DOHH2 (cell line): ENCODE measurements at regions not wholly inside any gene's neighbourhood (a gene's known extent, or its start where the extent isn't known, plus 50 kb on each side); places are given as distances from the start of the nearest gene placed in this dataset.

Source experiments
- EZH2phosphoT487 ChIP-seq: fragments of 200-600 bp; sonication (generic); IDR thresholded peaks from 2 replicates; pipeline ENCODE4 v1.6.1; 2017; ENCODE audit warnings: borderline replicate concordance, mild to moderate bottlenecking, antibody characterized with exemption, low read length, moderate library complexity, mixed read lengths
- TF ChIP-seq, protein P1 (sequence below): fragments of 200-600 bp; sonication (generic); IDR thresholded peaks from one replicate; pipeline ENCODE4 v1.5.1; 2014; ENCODE audit warnings: antibody characterized with exemption, mild to moderate bottlenecking, low read depth, low read length; ENCODE audit not compliant: poor library complexity, severe bottlenecking

DNA sequence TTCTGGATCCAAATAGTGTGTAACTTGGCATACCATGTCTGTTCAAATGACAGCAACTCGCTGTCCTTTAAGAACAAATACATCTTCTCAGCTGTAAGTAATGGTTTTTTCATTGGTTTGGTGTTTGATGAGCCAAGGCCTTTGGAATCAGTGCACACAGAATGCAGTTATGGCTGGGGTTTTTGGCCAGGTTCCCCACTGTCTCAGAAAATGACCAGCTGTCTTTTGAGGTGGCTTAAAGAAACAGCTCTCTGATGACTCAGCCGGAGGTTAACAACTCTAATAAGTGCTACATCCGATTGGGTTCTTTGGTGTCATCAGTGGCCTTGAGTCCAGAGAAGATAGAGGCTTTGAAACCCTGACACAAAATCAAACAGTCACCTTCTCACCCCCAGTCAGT, 688.4 kb downstream of the REEP3 start:
- TF ChIP-seq, protein P1, sequence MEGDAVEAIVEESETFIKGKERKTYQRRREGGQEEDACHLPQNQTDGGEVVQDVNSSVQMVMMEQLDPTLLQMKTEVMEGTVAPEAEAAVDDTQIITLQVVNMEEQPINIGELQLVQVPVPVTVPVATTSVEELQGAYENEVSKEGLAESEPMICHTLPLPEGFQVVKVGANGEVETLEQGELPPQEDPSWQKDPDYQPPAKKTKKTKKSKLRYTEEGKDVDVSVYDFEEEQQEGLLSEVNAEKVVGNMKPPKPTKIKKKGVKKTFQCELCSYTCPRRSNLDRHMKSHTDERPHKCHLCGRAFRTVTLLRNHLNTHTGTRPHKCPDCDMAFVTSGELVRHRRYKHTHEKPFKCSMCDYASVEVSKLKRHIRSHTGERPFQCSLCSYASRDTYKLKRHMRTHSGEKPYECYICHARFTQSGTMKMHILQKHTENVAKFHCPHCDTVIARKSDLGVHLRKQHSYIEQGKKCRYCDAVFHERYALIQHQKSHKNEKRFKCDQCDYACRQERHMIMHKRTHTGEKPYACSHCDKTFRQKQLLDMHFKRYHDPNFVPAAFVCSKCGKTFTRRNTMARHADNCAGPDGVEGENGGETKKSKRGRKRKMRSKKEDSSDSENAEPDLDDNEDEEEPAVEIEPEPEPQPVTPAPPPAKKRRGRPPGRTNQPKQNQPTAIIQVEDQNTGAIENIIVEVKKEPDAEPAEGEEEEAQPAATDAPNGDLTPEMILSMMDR, result no peak
- no peak for TF ChIP-seq EZH2phosphoT487
